ENCODE measurements at regions not wholly inside any gene's neighbourhood (a gene's known extent, or its start where the extent isn't known, plus 50 kb on each side); places are given as distances from the start of the nearest gene placed in this dataset.
"Not testable (repeated sequence)": the region's sequence is repeated elsewhere in the genome, so short reads cannot be mapped to it uniquely, and the experiment has no call there.

- no peak for TF ChIP-seq CTCF (IDR thresholded peaks at IDR 0.05)
- no peak for TF ChIP-seq EP300 (IDR thresholded peaks at IDR 0.05)
- no peak for TF ChIP-seq POLR2A (IDR thresholded peaks at IDR 0.05)
- Histone ChIP-seq H3K27me3 (no peaks in the 10 kb centered on the region), H3K4me3 (no peak overlapping the region), H3K9me3 (no peaks in the 10 kb centered on the region), H3K4me1 (no peaks in the 10 kb centered on the region), H3K36me3 (no peaks in the 10 kb centered on the region), H3K27ac (no peak overlapping the region)
- 81 to 87% methylated on average over 6 of the region's 6 CpGs for WGBS, 2 donors
- DNase-seq (ENCODE audit: low spot score in 2 of 2), result no peak
Observed at GRCh38 chrX:122982521-122982920, 201.6 kb upstream of the GRIA3 start.

- WGBS, 2 donors, result 61 to 69% methylated on average over 2 of the region's 2 CpGs
- DNase-seq (ENCODE audit: low spot score in 2 of 2); H3K27ac ChIP-seq; H3K4me3 ChIP-seq; H3K36me3 ChIP-seq; H3K27me3 ChIP-seq; H3K4me1 ChIP-seq; H3K9me3 ChIP-seq: not testable (repeated sequence)
Observed at GRCh38 chrX:123002844-123003243, 181.2 kb upstream of the GRIA3 start.

- H3K27me3 ChIP-seq, result no peaks in the 10 kb centered on the region
- no peak for DNase-seq (ENCODE audit: low spot score in 2 of 2)
- H3K4me3 ChIP-seq, result no peak overlapping the region
- H3K4me1 ChIP-seq, result no peaks in the 10 kb centered on the region
- no peaks in the 10 kb centered on the region for H3K36me3 ChIP-seq
- no peaks in the 10 kb centered on the region for H3K9me3 ChIP-seq
- H3K27ac ChIP-seq, result no peak overlapping the region
- WGBS, 2 donors, result 42 to 50% methylated on average over 1 of the region's 1 CpG
- TF ChIP-seq CTCF (IDR thresholded peaks at IDR 0.05) (no peak), EP300 (IDR thresholded peaks at IDR 0.05) (no peak)
Observed at GRCh38 chrX:123013141-123013540, 170.9 kb upstream of the GRIA3 start.

GRCh38 chrX:123036401-123036800, 147.7 kb upstream of the GRIA3 start:
- 36 to 66% methylated on average over 3 of the region's 3 CpGs for whole genome bisulfite sequencing, 2 donors
- Histone ChIP-seq H3K27ac (no peak overlapping the region), H3K27me3 (no peaks in the 10 kb centered on the region), H3K4me3 (no peak overlapping the region), H3K4me1 (no peaks in the 10 kb centered on the region), H3K36me3 (no peaks in the 10 kb centered on the region), H3K9me3 (no peaks in the 10 kb centered on the region)
- no peak for DNase-seq (ENCODE audit: low spot score in 2 of 2)
- TF ChIP-seq POLR2A (IDR thresholded peaks at IDR 0.05), result no peak
- no peak for TF ChIP-seq CTCF (IDR thresholded peaks at IDR 0.05)

GRCh38 chrX:123049071-123049625, 134.9 kb upstream of the GRIA3 start:
- Histone ChIP-seq H3K4me3 (no peak overlapping the region), H3K27me3 (no peaks in the 10 kb centered on the region), H3K9me3 (no peaks in the 10 kb centered on the region), H3K27ac (no peak overlapping the region), H3K36me3 (no peaks in the 10 kb centered on the region), H3K4me1 (no peaks in the 10 kb centered on the region)
- WGBS, 2 donors, result 69 to 71% methylated on average over 3 of the region's 3 CpGs
- no peak for TF ChIP-seq EP300 (IDR thresholded peaks at IDR 0.05)
- TF ChIP-seq CTCF (IDR thresholded peaks at IDR 0.05), result no peak
- no peak for TF ChIP-seq POLR2A (IDR thresholded peaks at IDR 0.05)
- no peak for DNase-seq (ENCODE audit: low spot score in 2 of 2)

- H3K27ac ChIP-seq, result no peak overlapping the region
Observed at GRCh38 chrX:123060986-123061385, 123.1 kb upstream of the GRIA3 start.

More at GRCh38 chrX:123060986-123061385, 123.1 kb upstream of the GRIA3 start:
- Histone ChIP-seq H3K4me1 (no peaks in the 10 kb centered on the region), H3K27me3 (no peaks in the 10 kb centered on the region), H3K9me3 (no peaks in the 10 kb centered on the region), H3K36me3 (no peaks in the 10 kb centered on the region), H3K4me3 (no peak overlapping the region)
- TF ChIP-seq POLR2A (IDR thresholded peaks at IDR 0.05), result no peak
- TF ChIP-seq CTCF (IDR thresholded peaks at IDR 0.05), result no peak
- TF ChIP-seq EP300 (IDR thresholded peaks at IDR 0.05), result no peak
- no peak for DNase-seq (ENCODE audit: low spot score in 2 of 2)
